Endodermal cell (in vitro differentiated cells): ENCODE measurements at regions not wholly inside any gene's neighbourhood (a gene's known extent, or its start where the extent isn't known, plus 50 kb on each side); places are given as distances from the start of the nearest gene placed in this dataset.

Experiments used
- DNase-seq: peaks from one replicate; pipeline ENCODE4 v3.0.0-alpha.2; 2017
- H3K27ac ChIP-seq: 2 replicates; pipeline ENCODE4 v1.5.1; 2013; ENCODE audit warnings: mild to moderate bottlenecking, low read depth, low read length, moderate library complexity
- H3K27me3 ChIP-seq: 2 replicates; pipeline ENCODE4 v1.6.1; 2013; ENCODE audit warnings: mild to moderate bottlenecking, low read length, moderate library complexity; ENCODE audit not compliant: insufficient read depth, control insufficient read depth, poor library complexity, severe bottlenecking
- H3K36me3 ChIP-seq: 2 replicates; pipeline ENCODE4 v1.7.0; 2013; ENCODE audit warnings: mild to moderate bottlenecking, low read length, moderate library complexity; ENCODE audit not compliant: control insufficient read depth, insufficient read depth
- H3K4me1 ChIP-seq: one replicate; pipeline ENCODE4 v1.7.0; 2013; ENCODE audit warnings: low read length; ENCODE audit not compliant: control insufficient read depth, insufficient read depth
- H3K4me3 ChIP-seq: 2 replicates; pipeline ENCODE4 v1.5.1; 2013; ENCODE audit warnings: mild to moderate bottlenecking, low read length, moderate library complexity
- H3K9ac ChIP-seq: 2 replicates; pipeline ENCODE4 v1.6.1; 2013; ENCODE audit warnings: mild to moderate bottlenecking, low read length, moderate library complexity; ENCODE audit not compliant: poor library complexity, severe bottlenecking; ENCODE audit errors: extremely low read depth
- H3K9me3 ChIP-seq: 2 replicates; pipeline ENCODE4 v1.6.1; 2013; ENCODE audit warnings: mild to moderate bottlenecking, low read length, moderate library complexity; ENCODE audit not compliant: control insufficient read depth
- H3K27ac Mint-ChIP-seq: 2 replicates; pipeline ENCODE4 v1.8.0; 2020; ENCODE audit warnings: mixed read lengths
- H3K27me3 Mint-ChIP-seq: 2 replicates; pipeline ENCODE4 v1.8.0; 2021; ENCODE audit warnings: mild to moderate bottlenecking, mixed read lengths; ENCODE audit not compliant: insufficient read depth
- H3K36me3 Mint-ChIP-seq: 2 replicates; pipeline ENCODE4 v1.8.0; 2020; ENCODE audit warnings: low read depth, mixed read lengths
- H3K4me1 Mint-ChIP-seq: 2 replicates; pipeline ENCODE4 v1.8.0; 2020; ENCODE audit warnings: mixed read lengths
- H3K4me3 Mint-ChIP-seq: 2 replicates; pipeline ENCODE4 v1.8.0; 2020; ENCODE audit warnings: mild to moderate bottlenecking, moderate library complexity, mixed read lengths
- H3K9me3 Mint-ChIP-seq: 2 replicates; pipeline ENCODE4 v1.8.0; 2020; ENCODE audit warnings: mild to moderate bottlenecking, mixed read lengths
- CTCF ChIP-seq: fragments of 200-600 bp; sonication (generic); conservative IDR thresholded peaks from 2 replicates; pipeline ENCODE4 v1.5.0; 2021; ENCODE audit warnings: antibody characterized with exemption, mild to moderate bottlenecking
- WGBS, 2 experiments: methylation state at CpG; one replicate each; pipeline versions ENCODE4 v1.1.5 to v1.1.7; 2013; ENCODE audit warnings: missing lambda C conversion rate in 2 of 2, mixed read lengths in 1 of 2; ENCODE audit not compliant: insufficient coverage in 1 of 2, insufficient read length in 1 of 2; 5-methylcytosine and 5-hydroxymethylcytosine counted together

- Mint-ChIP-seq H3K9me3 (peaks cover 6% of the 10 kb centered on the region), H3K4me1 (no peaks in the 10 kb centered on the region), H3K36me3 (no peaks in the 10 kb centered on the region), H3K27ac (no peak overlapping the region), H3K27me3 (no peaks in the 10 kb centered on the region), H3K4me3 (no peak overlapping the region)
- no peak for DNase-seq
- Histone ChIP-seq H3K9me3 (no peaks in the 10 kb centered on the region), H3K4me1 (no peaks in the 10 kb centered on the region), H3K27me3 (no peaks in the 10 kb centered on the region), H3K4me3 (no peak overlapping the region), H3K27ac (no peak overlapping the region), H3K36me3 (no peaks in the 10 kb centered on the region), H3K9ac (no peak overlapping the region)
- no peak for TF ChIP-seq CTCF
- WGBS, 2 experiments, result 75% methylated on average over 2 of the region's 2 CpGs; no CpG with 5 or more reads in 1 of the 2 experiments
Observed at GRCh38 chr13:56907766-56908165, 233.0 kb upstream of the PRR20A start.

GRCh38 chr13:56909896-56910600, 230.7 kb upstream of the PRR20A start:
- no peak overlapping the region for H3K4me3 Mint-ChIP-seq

GRCh38 chr13:56917966-56918365, 222.8 kb upstream of the PRR20A start:
- TF ChIP-seq CTCF, result no peak

More at GRCh38 chr13:56909896-56910600, 230.7 kb upstream of the PRR20A start:
- no peak for DNase-seq
- H3K27ac ChIP-seq, result no peak overlapping the region
- TF ChIP-seq CTCF, result no peak
- Mint-ChIP-seq H3K4me1 (no peaks in the 10 kb centered on the region), H3K27ac (no peak overlapping the region), H3K9me3 (peaks cover 6% of the 10 kb centered on the region), H3K27me3 (no peaks in the 10 kb centered on the region), H3K36me3 (no peaks in the 10 kb centered on the region)
- no peaks in the 10 kb centered on the region for H3K27me3 ChIP-seq
- no peaks in the 10 kb centered on the region for H3K36me3 ChIP-seq
- H3K9ac ChIP-seq, result no peak overlapping the region
- H3K4me1 ChIP-seq, result no peaks in the 10 kb centered on the region
- no peak overlapping the region for H3K4me3 ChIP-seq
- H3K9me3 ChIP-seq, result no peaks in the 10 kb centered on the region
- 90 to 91% methylated on average over 4 to 29 of the region's 30 CpGs for WGBS, 2 experiments

More at GRCh38 chr13:56917966-56918365, 222.8 kb upstream of the PRR20A start:
- H3K36me3 ChIP-seq, result no peaks in the 10 kb centered on the region
- DNase-seq, result no peak
- H3K4me3 Mint-ChIP-seq, result no peak overlapping the region
- no peaks in the 10 kb centered on the region for H3K9me3 Mint-ChIP-seq
- no peaks in the 10 kb centered on the region for H3K27me3 Mint-ChIP-seq
- no peaks in the 10 kb centered on the region for H3K27me3 ChIP-seq
- no peaks in the 10 kb centered on the region for H3K4me1 Mint-ChIP-seq
- no peak overlapping the region for H3K27ac ChIP-seq
- no peak overlapping the region for H3K4me3 ChIP-seq
- no CpG with 5 or more reads among the region's 3 CpGs for WGBS, 2 experiments
- peaks cover 4% of the 10 kb centered on the region for H3K4me1 ChIP-seq
- no peak overlapping the region for H3K9ac ChIP-seq
- no peaks in the 10 kb centered on the region for H3K36me3 Mint-ChIP-seq
- H3K9me3 ChIP-seq, result no peaks in the 10 kb centered on the region
- H3K27ac Mint-ChIP-seq, result no peak overlapping the region
